MCF 10A (cell line): ENCODE measurements at regions not wholly inside any gene's neighbourhood (a gene's known extent, or its start where the extent isn't known, plus 50 kb on each side); places are given as distances from the start of the nearest gene placed in this dataset.

Experiments used
- BruUV-seq: library from RNA; stranded (reverse); fragments of 400-500 nt; replicated peaks from 2 replicates; lab custom pipeline; 2021; lab: Mats Ljungman, UMichigan
- CTCF ChIA-PET: fragments of 300-600 bp; sonication (Branson Sonifier 250); formaldehyde crosslinking; extraction: SDS; loops from one replicate; lab custom pipeline; 2021; ENCODE audit warnings: antibody characterized with exemption, inconsistent platforms; lab: Yijun Ruan, JAX
- POLR2A ChIA-PET: fragments of 300-600, 350-650 bp; sonication (Branson Sonifier 250); formaldehyde crosslinking; extraction: SDS; loops from one replicate; lab custom pipeline; 2020; ENCODE audit warnings: antibody characterized with exemption, inconsistent platforms; lab: Yijun Ruan, JAX
- DNase-seq: peaks from one replicate; pipeline ENCODE4 v3.0.0-alpha.2; 2018; ENCODE audit not compliant: unreplicated experiment
- H3K27ac Mint-ChIP-seq: one replicate; pipeline ENCODE4 v1.8.0; 2022; ENCODE audit warnings: mild to moderate bottlenecking, low read depth, mixed read lengths; ENCODE audit not compliant: unreplicated experiment
- H3K27me3 Mint-ChIP-seq: one replicate; pipeline ENCODE4 v1.8.0; 2022; ENCODE audit warnings: mixed read lengths; ENCODE audit not compliant: insufficient read depth, unreplicated experiment
- H3K36me3 Mint-ChIP-seq: one replicate; pipeline ENCODE4 v1.8.0; 2022; ENCODE audit warnings: mild to moderate bottlenecking, moderate library complexity, mixed read lengths; ENCODE audit not compliant: insufficient read depth, unreplicated experiment
- H3K4me1 Mint-ChIP-seq: one replicate; pipeline ENCODE4 v1.8.0; 2022; ENCODE audit warnings: mixed read lengths; ENCODE audit not compliant: insufficient read depth, unreplicated experiment
- H3K4me3 Mint-ChIP-seq: one replicate; pipeline ENCODE4 v1.8.0; 2022; ENCODE audit warnings: mild to moderate bottlenecking, moderate library complexity, mixed read lengths; ENCODE audit not compliant: unreplicated experiment
- H3K9me3 Mint-ChIP-seq: one replicate; pipeline ENCODE4 v1.8.0; 2022; ENCODE audit warnings: mixed read lengths; ENCODE audit not compliant: unreplicated experiment
- CTCF ChIP-seq: fragments of 200-600 bp; IDR thresholded peaks from one replicate; pipeline ENCODE4 v1.8.0; 2022; ENCODE audit warnings: antibody characterized with exemption, mild to moderate bottlenecking; ENCODE audit not compliant: unreplicated experiment
- intact Hi-C: fragments of 100-400 bp; cut with micrococcal nuclease; formaldehyde crosslinking; loops from 2 replicates; pipeline ENCODE4 v1.14.1; 2022

GRCh38 chr2:59249441-59250306 is 1008.5 kb upstream of the FANCL start:
- no peak for DNase-seq
- CTCF ChIA-PET = interaction anchor here (0.9 kb wide), 1 partner anchor 359 kb away, joined by 3 read pairs; no protein-coding TSS in a partner anchor
- H3K27me3 Mint-ChIP-seq = no peaks in the 10 kb centered on the region
- no peaks in the 10 kb centered on the region for H3K36me3 Mint-ChIP-seq
- BruUV-seq = no TSS peak
- no peak overlapping the region for H3K4me3 Mint-ChIP-seq
- H3K9me3 Mint-ChIP-seq = no peaks in the 10 kb centered on the region
- intact Hi-C loops = no loop called here
- no peak for TF ChIP-seq CTCF
- peaks cover 6% of the 10 kb centered on the region for H3K4me1 Mint-ChIP-seq
- POLR2A ChIA-PET = interaction anchor here (1.6 kb wide), 1 partner anchor 10 kb away, joined by 4 read pairs; no protein-coding TSS in a partner anchor
- H3K27ac Mint-ChIP-seq = no peak overlapping the region

GRCh38 chr2:59239146-59239545 is 998.0 kb upstream of the FANCL start:
- H3K27ac Mint-ChIP-seq = no peak overlapping the region
- intact Hi-C loops = no loop called here
- TF ChIP-seq CTCF = no peak
- no peak overlapping the region for H3K4me3 Mint-ChIP-seq
- POLR2A ChIA-PET = interaction anchor here (1.5 kb wide), 1 partner anchor 10 kb away, joined by 4 read pairs; no protein-coding TSS in a partner anchor
- H3K27me3 Mint-ChIP-seq = no peaks in the 10 kb centered on the region
- BruUV-seq = no TSS peak
- no peaks in the 10 kb centered on the region for H3K36me3 Mint-ChIP-seq
- no peaks in the 10 kb centered on the region for H3K4me1 Mint-ChIP-seq
- no peak for DNase-seq
- CTCF ChIA-PET = no interaction called here
- no peaks in the 10 kb centered on the region for H3K9me3 Mint-ChIP-seq

GRCh38 chr2:59237311-59237710 is 996.2 kb upstream of the FANCL start:
- Mint-ChIP-seq H3K27me3 (no peaks in the 10 kb centered on the region), H3K27ac (no peak overlapping the region), H3K4me3 (no peak overlapping the region), H3K9me3 (no peaks in the 10 kb centered on the region), H3K36me3 (no peaks in the 10 kb centered on the region), H3K4me1 (no peaks in the 10 kb centered on the region)
- CTCF ChIA-PET = no interaction called here
- no TSS peak for BruUV-seq
- intact Hi-C loops = no loop called here
- POLR2A ChIA-PET = no interaction called here
- TF ChIP-seq CTCF = no peak
- peak; percentile 5 for DNase-seq

DNA sequence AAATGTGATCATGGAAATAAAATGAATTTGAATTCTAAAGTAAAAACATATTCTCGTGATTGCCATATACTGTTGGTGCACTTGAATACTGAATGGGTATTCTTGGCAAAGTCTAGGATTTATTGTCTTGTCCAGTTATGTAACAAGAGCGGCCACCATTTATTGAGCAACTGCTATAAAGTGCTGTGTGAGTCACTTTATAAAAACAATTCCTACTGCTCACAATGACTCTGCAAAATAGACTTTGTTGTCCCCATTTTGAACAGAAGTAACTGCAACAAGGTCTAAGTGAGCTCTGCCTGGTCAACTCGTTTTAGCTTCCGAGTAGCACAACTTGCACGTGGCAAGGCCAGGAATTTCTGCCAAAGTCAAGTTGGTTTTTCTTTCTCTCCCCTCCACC is 995.6 kb upstream of the FANCL start:
- TF ChIP-seq CTCF = no peak
- no peak overlapping the region for H3K27ac Mint-ChIP-seq
- peak; percentile 89 for DNase-seq
- POLR2A ChIA-PET = no interaction called here
- no TSS peak for BruUV-seq
- intact Hi-C loops = no loop called here
- CTCF ChIA-PET = interaction anchor here (0.6 kb wide), 1 partner anchor 666 kb away, joined by 3 read pairs; no protein-coding TSS in a partner anchor
- H3K27me3 Mint-ChIP-seq = no peaks in the 10 kb centered on the region
- no peaks in the 10 kb centered on the region for H3K9me3 Mint-ChIP-seq
- H3K4me3 Mint-ChIP-seq = no peak overlapping the region
- H3K36me3 Mint-ChIP-seq = no peaks in the 10 kb centered on the region
- no peaks in the 10 kb centered on the region for H3K4me1 Mint-ChIP-seq
